GM10248 (cell line): ENCODE measurements at regions not wholly inside any gene's neighbourhood (a gene's known extent, or its start where the extent isn't known, plus 50 kb on each side); places are given as distances from the start of the nearest gene placed in this dataset.
"Not testable (repeated sequence)": the region's sequence is repeated elsewhere in the genome, so short reads cannot be mapped to it uniquely, and the experiment has no call there.

Source experiments
- CTCF ChIA-PET: fragments of 300-600 bp; sonication (Branson Sonifier 250); formaldehyde crosslinking; extraction: SDS; loops from one replicate; lab custom pipeline; 2021; ENCODE audit warnings: antibody characterized with exemption; lab: Yijun Ruan, JAX
- POLR2A ChIA-PET: fragments of 350-650 bp; sonication (Branson Sonifier 250); formaldehyde crosslinking; extraction: SDS; loops from one replicate; lab custom pipeline; 2020; ENCODE audit warnings: antibody characterized with exemption; lab: Yijun Ruan, JAX
- DNase-seq: peaks from one replicate; pipeline ENCODE4 v3.0.0; 2012; ENCODE audit errors: extremely low spot score
- CTCF ChIP-seq: IDR thresholded peaks from 2 replicates; pipeline ENCODE4 v1.5.1; 2012; ENCODE audit warnings: mild to moderate bottlenecking, low read depth; ENCODE audit errors: extremely low read depth, missing control alignments, control extremely low read depth

GRCh38 chr17:21470422-21470821, 94.3 kb downstream of the KCNJ12 start:
- DNase-seq, POLR2A ChIA-PET: not testable (repeated sequence)
- CTCF ChIA-PET: interaction anchor here (1.6 kb wide), 1 partner anchor 13 kb away, joined by 4 read pairs; no protein-coding TSS in a partner anchor

GRCh38 chr17:21470861-21471260, 94.7 kb downstream of the KCNJ12 start:
- ChIA-PET CTCF (interaction anchor here (1.6 kb wide), 1 partner anchor 14 kb away, joined by 4 read pairs; no protein-coding TSS in a partner anchor), POLR2A (no interaction called here)
- no peak for TF ChIP-seq CTCF
- no peak for DNase-seq

- DNase-seq: no peak
- ChIA-PET POLR2A (no interaction called here), CTCF (no interaction called here)
- TF ChIP-seq CTCF: no peak
These were observed 98.7 kb downstream of the KCNJ12 start for GRCh38 chr17:21474815-21475214.

- TF ChIP-seq CTCF: no peak
- CTCF ChIA-PET: no interaction called here
- DNase-seq: no peak
- POLR2A ChIA-PET: no interaction called here
These were observed 99.4 kb downstream of the KCNJ12 start for GRCh38 chr17:21475571-21475970.

- DNase-seq: no peak
- TF ChIP-seq CTCF: no peak
- ChIA-PET CTCF (no interaction called here), POLR2A (no interaction called here)
These were observed 100.7 kb downstream of the KCNJ12 start for GRCh38 chr17:21476867-21477266.

GRCh38 chr17:21482189-21482865, 106.2 kb downstream of the KCNJ12 start:
- no peak for DNase-seq
- TF ChIP-seq CTCF: no peak
- ChIA-PET POLR2A (no interaction called here), CTCF (no interaction called here)

GRCh38 chr17:21488043-21488442, 111.9 kb downstream of the KCNJ12 start:
- CTCF ChIA-PET, DNase-seq, POLR2A ChIA-PET: not testable (repeated sequence)

- DNase-seq: no peak
- TF ChIP-seq CTCF: no peak
- ChIA-PET CTCF (no interaction called here), POLR2A (no interaction called here)
These were observed 117.8 kb downstream of the KCNJ12 start for GRCh38 chr17:21493993-21494392.
